ENCODE measurements at regions not wholly inside any gene's neighbourhood (a gene's known extent, or its start where the extent isn't known, plus 50 kb on each side); places are given as distances from the start of the nearest gene placed in this dataset.

DNA sequence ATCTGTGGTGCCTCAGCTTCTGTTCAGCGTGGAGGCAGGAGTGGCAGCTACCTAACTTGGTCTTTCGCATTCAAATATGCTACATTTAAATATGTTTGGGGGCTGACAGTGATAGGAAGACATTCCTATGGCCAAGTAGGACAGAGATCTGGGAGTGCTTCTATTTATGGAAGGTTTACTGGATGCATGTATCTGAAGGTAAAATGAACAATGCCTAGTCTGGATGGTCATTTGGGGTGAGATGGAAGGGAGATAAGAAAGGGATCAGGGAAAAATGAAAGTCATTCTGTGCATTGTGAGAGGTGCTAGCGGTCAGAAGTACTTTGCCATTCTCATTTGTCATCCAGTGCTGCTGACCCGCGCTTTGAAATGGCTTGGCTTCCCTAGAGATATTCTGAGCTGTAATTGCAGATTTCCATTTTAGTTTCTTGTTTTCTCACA is 107.3 kb upstream of the FOXN2 start (continued):
- TF ChIP-seq, protein P1, sequence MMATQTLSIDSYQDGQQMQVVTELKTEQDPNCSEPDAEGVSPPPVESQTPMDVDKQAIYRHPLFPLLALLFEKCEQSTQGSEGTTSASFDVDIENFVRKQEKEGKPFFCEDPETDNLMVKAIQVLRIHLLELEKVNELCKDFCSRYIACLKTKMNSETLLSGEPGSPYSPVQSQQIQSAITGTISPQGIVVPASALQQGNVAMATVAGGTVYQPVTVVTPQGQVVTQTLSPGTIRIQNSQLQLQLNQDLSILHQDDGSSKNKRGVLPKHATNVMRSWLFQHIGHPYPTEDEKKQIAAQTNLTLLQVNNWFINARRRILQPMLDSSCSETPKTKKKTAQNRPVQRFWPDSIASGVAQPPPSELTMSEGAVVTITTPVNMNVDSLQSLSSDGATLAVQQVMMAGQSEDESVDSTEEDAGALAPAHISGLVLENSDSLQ (IDR thresholded peaks at IDR 0.05): peak; percentile 38
- TF ChIP-seq, protein P2, sequence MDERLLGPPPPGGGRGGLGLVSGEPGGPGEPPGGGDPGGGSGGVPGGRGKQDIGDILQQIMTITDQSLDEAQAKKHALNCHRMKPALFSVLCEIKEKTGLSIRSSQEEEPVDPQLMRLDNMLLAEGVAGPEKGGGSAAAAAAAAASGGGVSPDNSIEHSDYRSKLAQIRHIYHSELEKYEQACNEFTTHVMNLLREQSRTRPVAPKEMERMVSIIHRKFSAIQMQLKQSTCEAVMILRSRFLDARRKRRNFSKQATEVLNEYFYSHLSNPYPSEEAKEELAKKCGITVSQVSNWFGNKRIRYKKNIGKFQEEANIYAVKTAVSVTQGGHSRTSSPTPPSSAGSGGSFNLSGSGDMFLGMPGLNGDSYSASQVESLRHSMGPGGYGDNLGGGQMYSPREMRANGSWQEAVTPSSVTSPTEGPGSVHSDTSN (CRISPR knock-in tag; IDR thresholded peaks at IDR 0.05; ENCODE audit: low read depth): no peak
- TF ChIP-seq, protein P2 (tag; conservative IDR thresholded peaks at IDR 0.05; ENCODE audit: low read depth): peak; percentile 77
- 0 out of 4 replicates have a peak, but pooled peaks of 1 of the 2 experiments have one; percentile 57 for TF ChIP-seq HDAC1 (IDR thresholded peaks at IDR 0.05)
- no peak for TF ChIP-seq NR2C2 (CRISPR knock-in tag; IDR thresholded peaks at IDR 0.05)
- peak; percentile 13; the same call in 1 of the 2 replicates for TF ChIP-seq NR2C2 (tag; IDR thresholded peaks at IDR 0.05)
- TF ChIP-seq, protein P3, sequence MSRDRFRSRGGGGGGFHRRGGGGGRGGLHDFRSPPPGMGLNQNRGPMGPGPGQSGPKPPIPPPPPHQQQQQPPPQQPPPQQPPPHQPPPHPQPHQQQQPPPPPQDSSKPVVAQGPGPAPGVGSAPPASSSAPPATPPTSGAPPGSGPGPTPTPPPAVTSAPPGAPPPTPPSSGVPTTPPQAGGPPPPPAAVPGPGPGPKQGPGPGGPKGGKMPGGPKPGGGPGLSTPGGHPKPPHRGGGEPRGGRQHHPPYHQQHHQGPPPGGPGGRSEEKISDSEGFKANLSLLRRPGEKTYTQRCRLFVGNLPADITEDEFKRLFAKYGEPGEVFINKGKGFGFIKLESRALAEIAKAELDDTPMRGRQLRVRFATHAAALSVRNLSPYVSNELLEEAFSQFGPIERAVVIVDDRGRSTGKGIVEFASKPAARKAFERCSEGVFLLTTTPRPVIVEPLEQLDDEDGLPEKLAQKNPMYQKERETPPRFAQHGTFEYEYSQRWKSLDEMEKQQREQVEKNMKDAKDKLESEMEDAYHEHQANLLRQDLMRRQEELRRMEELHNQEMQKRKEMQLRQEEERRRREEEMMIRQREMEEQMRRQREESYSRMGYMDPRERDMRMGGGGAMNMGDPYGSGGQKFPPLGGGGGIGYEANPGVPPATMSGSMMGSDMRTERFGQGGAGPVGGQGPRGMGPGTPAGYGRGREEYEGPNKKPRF (IDR thresholded peaks at IDR 0.05; ENCODE audit: low read depth, low read length): no peak
- TF ChIP-seq LEF1 (IDR thresholded peaks at IDR 0.05): 0 out of 2 replicates have a peak, but pooled peaks have one; percentile 14
- TF ChIP-seq MTA3 (IDR thresholded peaks at IDR 0.05; ENCODE audit: borderline replicate concordance): no peak
- peak; percentile 30; the same call in 1 of the 2 replicates for TF ChIP-seq MAFF (IDR thresholded peaks at IDR 0.05; ENCODE audit: low read length)
- peak; percentile 74; the same call in 1 of the 2 replicates for TF ChIP-seq ESRRA (IDR thresholded peaks at IDR 0.05; ENCODE audit: borderline replicate concordance, low read depth)
- peak; percentile 74; the same call in 1 of the 2 replicates for TF ChIP-seq SMARCE1 (IDR thresholded peaks at IDR 0.05)
- TF ChIP-seq C11orf30 (IDR thresholded peaks at IDR 0.05; ENCODE audit: low read depth): peak; percentile 91
- TF ChIP-seq BACH1 (tag; IDR thresholded peaks at IDR 0.05): peak; percentile 41; the same call in 1 of the 2 replicates
- TF ChIP-seq NFE2 (IDR thresholded peaks at IDR 0.05; ENCODE audit: low read depth): peak; percentile 83
- TF ChIP-seq ZNF316 (IDR thresholded peaks at IDR 0.05): peak; percentile 79
- TF ChIP-seq MEIS2 (IDR thresholded peaks at IDR 0.05; ENCODE audit: partially characterized antibody): peak; percentile 71
- TF ChIP-seq NR2C1 (IDR thresholded peaks at IDR 0.05): no peak
- TF ChIP-seq NR2C1 (tag; IDR thresholded peaks at IDR 0.05): 0 out of 2 replicates have a peak, but pooled peaks have one; percentile 29
- TF ChIP-seq CTBP1 (IDR thresholded peaks at IDR 0.05; ENCODE audit: borderline replicate concordance): peak; percentile 57; the same call in 1 of the 2 replicates
- TF ChIP-seq ARNT (IDR thresholded peaks at IDR 0.05): no peak
- TF ChIP-seq TAL1 (IDR thresholded peaks at IDR 0.05): no peak
- TF ChIP-seq, protein P4, sequence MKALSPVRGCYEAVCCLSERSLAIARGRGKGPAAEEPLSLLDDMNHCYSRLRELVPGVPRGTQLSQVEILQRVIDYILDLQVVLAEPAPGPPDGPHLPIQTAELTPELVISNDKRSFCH (CRISPR knock-in tag; IDR thresholded peaks at IDR 0.05): no peak
- TF ChIP-seq, protein P4 (tag; IDR thresholded peaks at IDR 0.05): no peak
- TF ChIP-seq ILK (tag; IDR thresholded peaks at IDR 0.05; ENCODE audit: borderline replicate concordance, low read depth): no peak

All from K562 (cell line).